GM23338 (cell line): ENCODE measurements at regions not wholly inside any gene's neighbourhood (a gene's known extent, or its start where the extent isn't known, plus 50 kb on each side); places are given as distances from the start of the nearest gene placed in this dataset.

ENCODE experiments used
- ATAC-seq: fragments of 200-7000 bp; cut with Tn5 transposase; 3 replicates; pipeline ENCODE4 v1.9.1; 2020
- DNase-seq: peaks from one replicate; pipeline ENCODE4 v3.0.0-alpha.2; 2015; ENCODE audit warnings: low spot score
- H2AFZ ChIP-seq: fragments of 200-600 bp; sonication (generic); 2 replicates; pipeline ENCODE4 v1.8.0; 2016; ENCODE audit warnings: antibody characterized with exemption, mild to moderate bottlenecking, moderate library complexity
- H3F3A ChIP-seq: fragments of 200-600 bp; sonication (generic); replicated peaks from 2 replicates; pipeline ENCODE4 v1.8.0; 2017; ENCODE audit warnings: antibody characterized with exemption, mixed run types, low read depth
- H3K27ac ChIP-seq: fragments of 200-600 bp; sonication (generic); 2 replicates; pipeline ENCODE4 v1.6.1; 2016; ENCODE audit warnings: low read depth
- H3K27me3 ChIP-seq: fragments of 200-600 bp; sonication (generic); 2 replicates; pipeline ENCODE4 v1.8.0; 2016; ENCODE audit warnings: mild to moderate bottlenecking, mixed run types, moderate library complexity; ENCODE audit not compliant: insufficient read depth
- H3K36me3 ChIP-seq: fragments of 200-600 bp; sonication (generic); 2 replicates; pipeline ENCODE4 v1.8.0; 2016; ENCODE audit warnings: mild to moderate bottlenecking; ENCODE audit not compliant: insufficient read depth
- H3K4me1 ChIP-seq: fragments of 200-600 bp; sonication (generic); 2 replicates; pipeline ENCODE4 v1.8.0; 2016; ENCODE audit warnings: mild to moderate bottlenecking, moderate library complexity; ENCODE audit not compliant: insufficient read depth
- H3K4me2 ChIP-seq: fragments of 200-600 bp; sonication (generic); 2 replicates; pipeline ENCODE4 v1.7.1; 2017; ENCODE audit warnings: mixed run types
- H3K4me3 ChIP-seq: fragments of 200-600 bp; sonication (generic); 2 replicates; pipeline ENCODE4 v1.6.1; 2016; ENCODE audit warnings: mixed run types
- H3K79me2 ChIP-seq: fragments of 200-600 bp; sonication (generic); replicated peaks from 2 replicates; pipeline ENCODE4 v1.8.0; 2017; ENCODE audit warnings: mild to moderate bottlenecking; ENCODE audit not compliant: insufficient read depth
- H3K9me2 ChIP-seq: fragments of 200-600 bp; sonication (generic); 2 replicates; pipeline ENCODE4 v1.8.0; 2017; ENCODE audit not compliant: insufficient read depth
- H4K20me1 ChIP-seq: fragments of 200-600 bp; sonication (generic); replicated peaks from 2 replicates; pipeline ENCODE4 v1.8.0; 2017; ENCODE audit warnings: mild to moderate bottlenecking; ENCODE audit not compliant: insufficient read depth
- H3K27ac Mint-ChIP-seq: 2 replicates; pipeline ENCODE4 v1.8.0; 2020; ENCODE audit warnings: inconsistent platforms, mild to moderate bottlenecking, moderate library complexity, mixed read lengths
- H3K27me3 Mint-ChIP-seq: 3 replicates; pipeline ENCODE4 v1.8.0; 2022; ENCODE audit warnings: low read depth, mild to moderate bottlenecking, moderate library complexity, mixed read lengths, inconsistent platforms; ENCODE audit not compliant: insufficient read depth, poor library complexity
- H3K36me3 Mint-ChIP-seq: 3 replicates; pipeline ENCODE4 v1.8.0; 2021; ENCODE audit warnings: low read depth, mild to moderate bottlenecking, inconsistent platforms, moderate library complexity, mixed read lengths
- H3K4me1 Mint-ChIP-seq: 3 replicates; pipeline ENCODE4 v1.8.0; 2020; ENCODE audit warnings: mild to moderate bottlenecking, inconsistent platforms, mixed read lengths
- H3K4me3 Mint-ChIP-seq: 3 replicates; pipeline ENCODE4 v1.8.0; 2021; ENCODE audit warnings: moderate library complexity, mild to moderate bottlenecking, inconsistent platforms, mixed read lengths
- H3K9me3 Mint-ChIP-seq: 3 replicates; pipeline ENCODE4 v1.8.0; 2020; ENCODE audit warnings: moderate library complexity, mild to moderate bottlenecking, inconsistent platforms, mixed read lengths
- CREB1 ChIP-seq: fragments of 250-450 bp; sonication (Bioruptor Pico); IDR thresholded peaks from 2 replicates; pipeline ENCODE4 v1.5.0; 2020; ENCODE audit warnings: low read depth, mild to moderate bottlenecking, moderate library complexity
- ETS1 ChIP-seq: IDR thresholded peaks from 2 replicates; pipeline ENCODE4 v1.6.1; 2016; ENCODE audit warnings: antibody characterized with exemption
- EZH2 ChIP-seq: fragments of 200-600 bp; sonication (generic); IDR thresholded peaks from one replicate; pipeline ENCODE4 v1.8.0; 2017; ENCODE audit warnings: antibody characterized with exemption, mild to moderate bottlenecking, low read depth; ENCODE audit not compliant: unreplicated experiment
- EZH2phosphoT487 ChIP-seq: fragments of 200-600 bp; sonication (generic); IDR thresholded peaks from one replicate; pipeline ENCODE4 v1.8.1; 2018; ENCODE audit warnings: antibody characterized with exemption; ENCODE audit not compliant: unreplicated experiment
- JUNB ChIP-seq: IDR thresholded peaks from one replicate; pipeline ENCODE4 v1.6.1; 2016; ENCODE audit warnings: antibody characterized with exemption; ENCODE audit not compliant: unreplicated experiment
- POLR2AphosphoS5 ChIP-seq: IDR thresholded peaks from 2 replicates; pipeline ENCODE4 v1.6.1; 2016; ENCODE audit warnings: antibody characterized with exemption, low read depth
- REST ChIP-seq: IDR thresholded peaks from one replicate; pipeline ENCODE4 v1.6.1; 2018; ENCODE audit warnings: antibody characterized with exemption; ENCODE audit not compliant: unreplicated experiment
- STAT1 ChIP-seq: IDR thresholded peaks from one replicate; pipeline ENCODE4 v1.6.1; 2016; ENCODE audit warnings: antibody characterized with exemption; ENCODE audit not compliant: unreplicated experiment
- ZNF114 ChIP-seq: fragments of 250-450 bp; sonication (Bioruptor Pico); IDR thresholded peaks from 2 replicates; pipeline ENCODE4 v1.5.0; 2020; ENCODE audit warnings: mild to moderate bottlenecking, moderate library complexity
- ZNF331 ChIP-seq: fragments of 250-450 bp; sonication (Bioruptor Pico); IDR thresholded peaks from 2 replicates; pipeline ENCODE4 v1.5.0; 2020; ENCODE audit warnings: low read depth, mild to moderate bottlenecking, moderate library complexity
- ZNF462 ChIP-seq: fragments of 250-450 bp; sonication (Bioruptor Pico); IDR thresholded peaks from 2 replicates; pipeline ENCODE4 v1.5.0; 2020; ENCODE audit warnings: mild to moderate bottlenecking, moderate library complexity

- no peaks in the 10 kb centered on the region for H3K79me2 ChIP-seq
- H3K27ac Mint-ChIP-seq = no peak overlapping the region
- no peaks in the 10 kb centered on the region; the same call in 2 of the 3 replicates for H3K36me3 Mint-ChIP-seq
- no peak overlapping the region for H2AFZ ChIP-seq
- H3K4me1 ChIP-seq = no peaks in the 10 kb centered on the region
- no peaks in the 10 kb centered on the region for H3K36me3 ChIP-seq
- H3K9me3 Mint-ChIP-seq = peaks cover 8% of the 10 kb centered on the region; the same call in 2 of the 3 replicates
- H3K27me3 ChIP-seq = no peaks in the 10 kb centered on the region
- no peak overlapping the region for H3K4me3 ChIP-seq
- no peaks in the 10 kb centered on the region for H3K4me1 Mint-ChIP-seq
- H3K4me2 ChIP-seq = no peak overlapping the region
- no peak for ATAC-seq
- no peaks in the 10 kb centered on the region for H3F3A ChIP-seq
- no peak for DNase-seq
- TF ChIP-seq ETS1 = no peak
- TF ChIP-seq EZH2 = no peak
- no peak for TF ChIP-seq POLR2AphosphoS5
- TF ChIP-seq CREB1 = no peak
- TF ChIP-seq EZH2phosphoT487 = no peak
- no peak for TF ChIP-seq STAT1
- H3K4me3 Mint-ChIP-seq = no peak overlapping the region
- no peak overlapping the region for H3K27ac ChIP-seq
- H3K9me2 ChIP-seq = no peaks in the 10 kb centered on the region
- H3K27me3 Mint-ChIP-seq = peaks cover 3% of the 10 kb centered on the region
- no peaks in the 10 kb centered on the region for H4K20me1 ChIP-seq
Observed at GRCh38 chr2:88342749-88343148, 109.7 kb downstream of the FOXI3 start.

GRCh38 chr2:88334418-88334817, 118.1 kb downstream of the FOXI3 start:
- Mint-ChIP-seq H3K36me3 (no peaks in the 10 kb centered on the region), H3K27me3 (peaks cover 7% of the 10 kb centered on the region), H3K9me3 (no peaks in the 10 kb centered on the region), H3K4me3 (no peak overlapping the region), H3K4me1 (peaks cover 16% of the 10 kb centered on the region), H3K27ac (no peak overlapping the region)
- no peak for DNase-seq
- Histone ChIP-seq H3K27ac (no peak overlapping the region), H3K36me3 (no peaks in the 10 kb centered on the region), H3F3A (no peaks in the 10 kb centered on the region), H3K79me2 (no peaks in the 10 kb centered on the region), H3K9me2 (peaks cover 4% of the 10 kb centered on the region; the same call in 1 of the 2 replicates), H4K20me1 (no peaks in the 10 kb centered on the region), H2AFZ (no peak overlapping the region), H3K4me3 (no peak overlapping the region), H3K4me2 (no peak overlapping the region), H3K4me1 (peaks cover 15% of the 10 kb centered on the region), H3K27me3 (no peaks in the 10 kb centered on the region)
- ATAC-seq = no peak
- TF ChIP-seq STAT1 = no peak
- no peak for TF ChIP-seq ETS1
- no peak for TF ChIP-seq ZNF331
- TF ChIP-seq JUNB = no peak
- no peak for TF ChIP-seq ZNF114 (CRISPR knock-in tag)
- no peak for TF ChIP-seq REST
- TF ChIP-seq ZNF462 (CRISPR knock-in tag) = no peak
- no peak for TF ChIP-seq EZH2
